ENCODE measurements at regions not wholly inside any gene's neighbourhood (a gene's known extent, or its start where the extent isn't known, plus 50 kb on each side); places are given as distances from the start of the nearest gene placed in this dataset.

GRCh38 chr6:71044753-71045152 is 87.9 kb upstream of the B3GAT2 start:
- Mint-ChIP-seq H3K9me3 (no peaks in the 10 kb centered on the region), H3K27ac (no peak overlapping the region), H3K36me3 (ENCODE audit: low read depth) (no peaks in the 10 kb centered on the region), H3K4me1 (ENCODE audit: low read depth) (no peaks in the 10 kb centered on the region), H3K27me3 (peaks cover 6% of the 10 kb centered on the region), H3K4me3 (no peak overlapping the region)
- TF ChIP-seq CTCF (IDR thresholded peaks at IDR 0.05), result no peak
- Histone ChIP-seq H3K27me3 (ENCODE audit: control insufficient read depth in 1 of 2, insufficient read depth in 2 of 2, low read length in 2 of 2) (peaks cover 0 to 8% of the 10 kb centered on the region in 2 experiments), H3K36me3 (ENCODE audit: insufficient read depth, low read length) (no peaks in the 10 kb centered on the region), H3K4me1 (ENCODE audit: insufficient read depth, low read length) (no peaks in the 10 kb centered on the region), H3K27ac (ENCODE audit: low read depth in 1 of 2, low read length in 2 of 2) (no peak overlapping the region), H3K4me3 (ENCODE audit: low read length) (no peak overlapping the region), H3K9me3 (ENCODE audit: control insufficient read depth in 1 of 2, insufficient read depth in 1 of 2, low read length in 2 of 2) (no peaks in the 10 kb centered on the region)
- no peak for DNase-seq
- ChIA-PET CTCF (no interaction called here), POLR2A (no interaction called here)
- intact Hi-C loops (cut with DNase I, micrococcal nuclease), result no loop called here
- ATAC-seq (ENCODE audit: poor library complexity), result no peak

- no peak overlapping the region for H3K4me3 ChIP-seq (ENCODE audit: low read length)
- H3K36me3 ChIP-seq (ENCODE audit: insufficient read depth, low read length), result no peaks in the 10 kb centered on the region
- H3K4me1 ChIP-seq (ENCODE audit: insufficient read depth, low read length), result no peaks in the 10 kb centered on the region
- no peaks in the 10 kb centered on the region for H3K4me1 Mint-ChIP-seq (ENCODE audit: low read depth)
- H3K27me3 ChIP-seq (ENCODE audit: control insufficient read depth in 1 of 2, insufficient read depth in 2 of 2, low read length in 2 of 2), result peaks cover 0 to 8% of the 10 kb centered on the region in 2 experiments
- POLR2A ChIA-PET, result no interaction called here
- intact Hi-C loops (cut with DNase I, micrococcal nuclease), result no loop called here
- CTCF ChIA-PET, result no interaction called here
- H3K27ac Mint-ChIP-seq, result no peak overlapping the region
- no peaks in the 10 kb centered on the region for H3K9me3 Mint-ChIP-seq
- H3K27me3 Mint-ChIP-seq, result peaks cover 6% of the 10 kb centered on the region
- no peak for TF ChIP-seq CTCF (IDR thresholded peaks at IDR 0.05)
- H3K27ac ChIP-seq (ENCODE audit: low read depth in 1 of 2, low read length in 2 of 2), result no peak overlapping the region
- no peaks in the 10 kb centered on the region for H3K9me3 ChIP-seq (ENCODE audit: control insufficient read depth in 1 of 2, insufficient read depth in 1 of 2, low read length in 2 of 2)
- DNase-seq, result no peak
- no peak for ATAC-seq (ENCODE audit: poor library complexity)
- H3K4me3 Mint-ChIP-seq, result no peak overlapping the region
- H3K36me3 Mint-ChIP-seq (ENCODE audit: low read depth), result no peaks in the 10 kb centered on the region
These were observed 88.4 kb upstream of the B3GAT2 start for GRCh38 chr6:71045296-71045695.

GRCh38 chr6:71047417-71047816 is 90.6 kb upstream of the B3GAT2 start:
- Histone ChIP-seq H3K36me3 (ENCODE audit: insufficient read depth, low read length) (no peaks in the 10 kb centered on the region), H3K27ac (ENCODE audit: low read depth in 1 of 2, low read length in 2 of 2) (no peak overlapping the region), H3K4me1 (ENCODE audit: insufficient read depth, low read length) (no peaks in the 10 kb centered on the region), H3K27me3 (ENCODE audit: control insufficient read depth in 1 of 2, insufficient read depth in 2 of 2, low read length in 2 of 2) (no peaks in the 10 kb centered on the region), H3K4me3 (ENCODE audit: low read length) (no peak overlapping the region), H3K9me3 (ENCODE audit: control insufficient read depth in 1 of 2, insufficient read depth in 1 of 2, low read length in 2 of 2) (peaks cover 0 to 4% of the 10 kb centered on the region in 2 experiments)
- Mint-ChIP-seq H3K9me3 (no peaks in the 10 kb centered on the region), H3K4me1 (ENCODE audit: low read depth) (no peaks in the 10 kb centered on the region), H3K27ac (no peak overlapping the region), H3K4me3 (no peak overlapping the region), H3K27me3 (no peaks in the 10 kb centered on the region), H3K36me3 (ENCODE audit: low read depth) (no peaks in the 10 kb centered on the region)
- ATAC-seq (ENCODE audit: poor library complexity) (no peak), DNase-seq (no peak)
- ChIA-PET CTCF (no interaction called here), POLR2A (no interaction called here)
- intact Hi-C loops (cut with DNase I, micrococcal nuclease), result no loop called here
- no peak for TF ChIP-seq CTCF (IDR thresholded peaks at IDR 0.05)

Data from CD4-positive, alpha-beta T cell (primary cell).